GM20000 (cell line): ENCODE measurements at regions not wholly inside any gene's neighbourhood (a gene's known extent, or its start where the extent isn't known, plus 50 kb on each side); places are given as distances from the start of the nearest gene placed in this dataset.

Source experiments
- DNase-seq: peaks from one replicate; pipeline ENCODE4 v3.0.0; 2012; ENCODE audit warnings: low spot score
- CTCF ChIP-seq: IDR thresholded peaks from 2 replicates; pipeline ENCODE4 v1.5.1; 2012; ENCODE audit warnings: mild to moderate bottlenecking, control low read depth; ENCODE audit errors: extremely low read depth, missing control alignments

GRCh38 chr15:47548986-47549385 is 168.3 kb upstream of the SEMA6D start:
- DNase-seq, result no peak
- no peak for TF ChIP-seq CTCF

GRCh38 chr15:47551079-47551478 is 166.2 kb upstream of the SEMA6D start:
- no peak for TF ChIP-seq CTCF
- no peak for DNase-seq

DNA sequence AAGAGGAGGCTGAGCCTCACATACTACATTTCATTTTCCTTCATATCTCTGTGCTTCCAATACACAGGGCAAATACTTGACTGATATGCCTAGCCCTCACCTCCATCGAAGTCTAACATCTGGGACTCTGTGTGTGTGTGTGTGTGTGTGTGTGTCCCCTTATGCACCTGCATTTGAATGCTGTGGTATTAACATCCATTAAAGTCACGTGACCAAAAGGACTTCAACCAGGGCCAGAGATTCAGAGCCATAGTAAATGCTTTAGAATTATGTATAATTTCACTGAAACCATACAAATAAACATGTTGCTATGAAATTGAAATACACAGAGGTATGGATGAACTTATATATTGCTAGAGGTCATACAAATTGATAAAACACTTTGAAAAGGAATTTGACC is 165.8 kb upstream of the SEMA6D start:
- DNase-seq, result no peak
- TF ChIP-seq CTCF, result no peak

DNA sequence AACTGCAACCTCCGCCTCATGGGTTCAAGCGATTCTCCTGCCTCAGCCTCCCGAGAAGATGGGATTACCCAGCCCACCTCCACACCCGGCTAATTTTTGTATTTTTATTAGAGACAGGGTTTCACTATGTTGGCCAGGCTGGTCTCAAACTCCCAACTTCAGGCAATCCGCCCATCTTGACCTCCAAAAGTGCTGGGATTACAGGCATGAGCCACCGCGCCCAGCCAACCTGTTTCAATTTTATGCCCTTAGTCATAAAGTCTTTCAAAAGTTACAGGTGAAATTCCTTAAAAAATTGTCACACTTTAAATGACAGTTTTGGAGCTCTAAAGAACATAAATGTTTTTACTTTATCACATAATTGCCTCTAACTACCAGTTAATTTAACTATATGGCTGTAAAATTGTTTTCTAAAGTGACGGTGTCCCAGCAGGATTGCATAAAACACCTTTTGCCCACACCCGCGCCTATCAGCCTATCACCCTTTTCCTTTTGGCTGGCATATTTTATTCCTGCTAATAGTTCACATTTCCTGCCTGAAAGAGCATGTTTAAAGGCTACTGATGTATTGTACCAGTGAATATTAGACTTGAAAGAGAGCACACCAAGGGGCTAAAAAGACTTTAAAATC is 164.2 kb upstream of the SEMA6D start:
- TF ChIP-seq CTCF, result no peak
- no peak for DNase-seq

DNA sequence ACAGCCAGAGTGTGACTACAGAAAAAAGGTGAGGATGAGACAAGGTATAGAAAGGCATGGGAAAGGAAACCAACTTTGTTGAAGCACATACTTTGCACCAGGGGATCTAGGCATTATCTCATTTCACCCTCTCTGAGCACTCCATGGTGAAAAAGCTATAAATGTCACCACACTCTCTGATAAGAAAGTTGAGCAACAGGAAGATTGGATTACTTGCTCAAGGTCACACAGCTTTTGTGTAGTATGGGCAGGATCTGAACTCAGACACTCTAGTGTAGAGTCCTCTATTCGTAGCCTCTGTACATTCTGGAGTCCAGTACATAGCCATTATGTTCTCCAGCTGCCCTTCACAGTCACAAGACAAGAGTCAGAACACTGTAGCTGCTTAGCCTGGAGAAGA is 163.4 kb upstream of the SEMA6D start:
- DNase-seq, result no peak
- TF ChIP-seq CTCF, result no peak

- no peak for DNase-seq
- TF ChIP-seq CTCF, result no peak
Measured at GRCh38 chr15:47561102-47561501, 156.2 kb upstream of the SEMA6D start.

- DNase-seq, result no peak
- TF ChIP-seq CTCF, result no peak
Measured at GRCh38 chr15:47565949-47566348, 151.4 kb upstream of the SEMA6D start.
